Calu3 (cell line): ENCODE measurements at regions not wholly inside any gene's neighbourhood (a gene's known extent, or its start where the extent isn't known, plus 50 kb on each side); places are given as distances from the start of the nearest gene placed in this dataset.

Experiments
- BruUV-seq: library from RNA; stranded (reverse); fragments of 400-500 nt; replicated peaks from 2 replicates; lab custom pipeline; 2021; lab: Mats Ljungman, UMichigan
- CTCF ChIA-PET: fragments of 300-600 bp; sonication (Branson Sonifier 250); formaldehyde crosslinking; loops from one replicate; lab custom pipeline; 2022; ENCODE audit warnings: antibody characterized with exemption; lab: Charles Lee
- DNase-seq: peaks from one replicate; pipeline ENCODE4 v3.0.0; 2022
- H3K27ac Mint-ChIP-seq: one replicate; pipeline ENCODE4 v1.8.0; 2022; ENCODE audit warnings: mixed read lengths; ENCODE audit not compliant: unreplicated experiment
- H3K27me3 Mint-ChIP-seq: one replicate; pipeline ENCODE4 v1.8.0; 2022; ENCODE audit warnings: mixed read lengths; ENCODE audit not compliant: unreplicated experiment
- H3K36me3 Mint-ChIP-seq: one replicate; pipeline ENCODE4 v1.8.0; 2022; ENCODE audit warnings: mild to moderate bottlenecking, moderate library complexity, mixed read lengths; ENCODE audit not compliant: insufficient read depth, unreplicated experiment
- H3K4me1 Mint-ChIP-seq: one replicate; pipeline ENCODE4 v1.8.0; 2022; ENCODE audit warnings: mild to moderate bottlenecking, low read depth, mixed read lengths; ENCODE audit not compliant: unreplicated experiment
- H3K4me3 Mint-ChIP-seq: one replicate; pipeline ENCODE4 v1.8.0; 2022; ENCODE audit warnings: mild to moderate bottlenecking, low read depth, moderate library complexity, mixed read lengths; ENCODE audit not compliant: unreplicated experiment
- H3K9me3 Mint-ChIP-seq: one replicate; pipeline ENCODE4 v1.8.0; 2022; ENCODE audit warnings: low read depth, mixed read lengths; ENCODE audit not compliant: unreplicated experiment
- CTCF ChIP-seq: fragments of 200-600 bp; IDR thresholded peaks from one replicate; pipeline ENCODE4 v1.8.0; 2022; ENCODE audit warnings: antibody characterized with exemption; ENCODE audit not compliant: unreplicated experiment
- intact Hi-C: fragments of 100-400 bp; cut with micrococcal nuclease; formaldehyde crosslinking; loops from one replicate; pipeline ENCODE4 v1.10.0; 2022; ENCODE audit not compliant: unreplicated experiment

GRCh38 chr5:7242118-7242710 lies 153.7 kb upstream of the ADCY2 start:
- H3K36me3 Mint-ChIP-seq: no peaks in the 10 kb centered on the region
- no peak overlapping the region for H3K4me3 Mint-ChIP-seq
- H3K4me1 Mint-ChIP-seq: no peaks in the 10 kb centered on the region
- H3K27ac Mint-ChIP-seq: no peak overlapping the region
- H3K27me3 Mint-ChIP-seq: no peaks in the 10 kb centered on the region
- CTCF ChIA-PET: no interaction called here
- no peak for TF ChIP-seq CTCF
- peaks cover 10% of the 10 kb centered on the region for H3K9me3 Mint-ChIP-seq
- intact Hi-C loops: no loop called here
- BruUV-seq: no TSS peak
- DNase-seq: no peak

- Mint-ChIP-seq H3K4me1 (no peaks in the 10 kb centered on the region), H3K27ac (no peak overlapping the region), H3K27me3 (no peaks in the 10 kb centered on the region), H3K9me3 (peaks cover 2% of the 10 kb centered on the region), H3K4me3 (no peak overlapping the region), H3K36me3 (no peaks in the 10 kb centered on the region)
- DNase-seq: no peak
- BruUV-seq: no TSS peak
- TF ChIP-seq CTCF: no peak
- intact Hi-C loops: no loop called here
- CTCF ChIA-PET: no interaction called here
Observed at GRCh38 chr5:7244208-7244607, 151.7 kb upstream of the ADCY2 start.

GRCh38 chr5:7245121-7245651 lies 150.8 kb upstream of the ADCY2 start:
- Mint-ChIP-seq H3K27me3 (no peaks in the 10 kb centered on the region), H3K4me1 (no peaks in the 10 kb centered on the region), H3K27ac (no peak overlapping the region), H3K9me3 (peaks cover under 1% of the 10 kb centered on the region), H3K4me3 (no peak overlapping the region), H3K36me3 (no peaks in the 10 kb centered on the region)
- intact Hi-C loops: no loop called here
- CTCF ChIA-PET: no interaction called here
- BruUV-seq: no TSS peak
- no peak for DNase-seq
- TF ChIP-seq CTCF: no peak

- no peaks in the 10 kb centered on the region for H3K27me3 Mint-ChIP-seq
- no peak overlapping the region for H3K4me3 Mint-ChIP-seq
- no peak for TF ChIP-seq CTCF
- intact Hi-C loops: no loop called here
- no TSS peak for BruUV-seq
- H3K4me1 Mint-ChIP-seq: no peaks in the 10 kb centered on the region
- CTCF ChIA-PET: no interaction called here
- no peak for DNase-seq
- no peaks in the 10 kb centered on the region for H3K36me3 Mint-ChIP-seq
- H3K9me3 Mint-ChIP-seq: no peaks in the 10 kb centered on the region
- H3K27ac Mint-ChIP-seq: no peak overlapping the region
Observed at GRCh38 chr5:7246287-7246686, 149.7 kb upstream of the ADCY2 start.
